GM12872 (cell line): ENCODE measurements at regions not wholly inside any gene's neighbourhood (a gene's known extent, or its start where the extent isn't known, plus 50 kb on each side); places are given as distances from the start of the nearest gene placed in this dataset.

ENCODE experiments used
- TF ChIP-seq, protein P1 (sequence below): IDR thresholded peaks from 3 replicates; pipeline ENCODE4 v1.5.1; 2011; ENCODE audit warnings: low read depth, mild to moderate bottlenecking, low read length, moderate library complexity; ENCODE audit not compliant: insufficient read depth

DNA sequence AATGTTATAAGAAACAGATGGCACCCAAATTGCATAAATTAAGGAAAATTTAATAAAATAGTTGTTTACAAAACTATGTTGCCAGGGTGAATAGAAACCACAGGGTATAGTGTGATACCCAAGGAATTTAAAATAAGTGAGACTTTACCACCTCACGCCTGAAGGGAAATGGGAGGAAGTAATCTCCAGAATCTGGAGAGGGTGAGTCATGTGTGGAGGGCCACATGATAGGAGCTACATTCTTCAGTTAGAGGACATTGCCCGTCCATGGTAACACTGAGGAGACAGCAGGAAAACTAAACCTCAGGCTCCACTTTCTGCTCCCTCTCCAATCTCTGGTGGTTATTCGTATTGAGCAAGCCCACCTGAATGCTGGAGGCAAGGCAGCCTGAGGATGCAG, 97.2 kb upstream of the NXPH2 start:
- TF ChIP-seq, protein P1, sequence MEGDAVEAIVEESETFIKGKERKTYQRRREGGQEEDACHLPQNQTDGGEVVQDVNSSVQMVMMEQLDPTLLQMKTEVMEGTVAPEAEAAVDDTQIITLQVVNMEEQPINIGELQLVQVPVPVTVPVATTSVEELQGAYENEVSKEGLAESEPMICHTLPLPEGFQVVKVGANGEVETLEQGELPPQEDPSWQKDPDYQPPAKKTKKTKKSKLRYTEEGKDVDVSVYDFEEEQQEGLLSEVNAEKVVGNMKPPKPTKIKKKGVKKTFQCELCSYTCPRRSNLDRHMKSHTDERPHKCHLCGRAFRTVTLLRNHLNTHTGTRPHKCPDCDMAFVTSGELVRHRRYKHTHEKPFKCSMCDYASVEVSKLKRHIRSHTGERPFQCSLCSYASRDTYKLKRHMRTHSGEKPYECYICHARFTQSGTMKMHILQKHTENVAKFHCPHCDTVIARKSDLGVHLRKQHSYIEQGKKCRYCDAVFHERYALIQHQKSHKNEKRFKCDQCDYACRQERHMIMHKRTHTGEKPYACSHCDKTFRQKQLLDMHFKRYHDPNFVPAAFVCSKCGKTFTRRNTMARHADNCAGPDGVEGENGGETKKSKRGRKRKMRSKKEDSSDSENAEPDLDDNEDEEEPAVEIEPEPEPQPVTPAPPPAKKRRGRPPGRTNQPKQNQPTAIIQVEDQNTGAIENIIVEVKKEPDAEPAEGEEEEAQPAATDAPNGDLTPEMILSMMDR = no peak

DNA sequence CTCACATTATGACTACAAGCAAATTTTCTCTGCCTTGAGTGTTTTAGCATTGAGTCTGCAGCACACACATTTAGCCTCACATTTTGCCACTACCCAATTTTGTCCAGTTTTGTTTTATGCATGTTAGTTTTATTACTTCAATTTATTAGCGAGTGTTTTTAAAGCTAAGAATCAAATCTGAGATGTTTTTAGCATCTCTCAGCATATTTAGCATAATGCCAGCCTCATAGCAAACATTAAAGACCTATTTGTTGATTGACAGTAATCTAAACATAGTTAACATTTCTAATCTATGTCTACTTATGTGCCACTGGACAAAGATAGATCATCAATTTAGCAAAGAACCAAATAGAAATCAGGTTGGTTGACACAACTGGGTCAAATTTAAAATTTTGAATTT, 94.1 kb upstream of the NXPH2 start:
- TF ChIP-seq, protein P1 = no peak

DNA sequence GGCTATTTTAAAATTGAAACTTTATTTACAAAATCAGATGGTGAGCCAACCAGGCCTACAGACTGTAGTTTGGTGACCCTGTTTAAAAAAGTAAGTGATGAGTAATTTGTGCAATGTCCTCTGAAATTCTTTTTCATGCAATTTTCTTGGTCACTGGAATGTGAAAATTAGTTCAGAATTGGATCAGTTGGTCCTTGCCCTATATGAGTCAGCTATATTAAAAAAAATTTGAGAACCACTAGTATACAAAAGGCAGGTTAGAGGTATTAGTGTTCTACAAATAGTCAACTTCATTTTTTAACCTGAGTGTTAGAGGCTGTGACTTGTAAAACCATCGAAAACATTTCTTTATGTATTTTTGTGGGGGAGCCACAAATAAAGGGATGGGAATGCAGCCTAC, 91.1 kb upstream of the NXPH2 start:
- TF ChIP-seq, protein P1 = no peak

DNA sequence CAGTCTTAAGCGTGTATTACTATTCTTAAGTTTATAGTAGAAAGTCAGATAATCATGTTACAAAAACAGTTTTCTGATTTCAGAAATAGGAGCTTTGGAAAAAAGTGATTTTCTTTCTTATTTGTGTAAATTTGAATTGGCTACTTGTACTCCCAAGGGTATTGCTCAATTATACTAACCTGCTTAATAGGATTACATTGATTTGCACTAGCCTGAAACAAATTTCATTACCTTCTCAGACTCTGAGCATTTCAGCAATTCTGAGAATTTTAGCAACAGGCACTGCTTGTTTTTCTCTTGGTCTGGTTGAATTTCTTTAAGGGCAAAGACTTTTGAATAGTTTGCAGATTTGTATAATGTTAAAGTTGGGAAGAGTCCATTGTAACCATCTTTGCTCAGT, 87.2 kb upstream of the NXPH2 start:
- TF ChIP-seq, protein P1 = no peak

DNA sequence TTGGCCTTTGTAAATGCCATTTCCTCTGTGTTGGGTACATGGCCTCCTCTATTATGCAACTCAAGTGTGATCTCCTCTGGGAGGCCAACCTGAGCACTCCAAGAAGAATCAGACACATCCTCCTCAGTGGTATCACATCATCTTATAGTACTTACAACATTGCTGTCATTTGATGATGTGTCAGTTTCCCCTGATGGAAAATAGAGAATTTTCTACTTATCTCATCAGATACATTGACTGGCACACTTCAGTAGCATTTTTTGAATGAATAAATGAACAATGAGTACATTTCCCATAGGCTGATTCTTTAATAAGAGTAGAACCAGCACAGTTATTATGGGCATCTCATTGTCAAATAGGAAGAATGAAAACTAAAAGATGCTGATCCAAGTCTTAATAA, 86.6 kb upstream of the NXPH2 start:
- TF ChIP-seq, protein P1 = no peak

DNA sequence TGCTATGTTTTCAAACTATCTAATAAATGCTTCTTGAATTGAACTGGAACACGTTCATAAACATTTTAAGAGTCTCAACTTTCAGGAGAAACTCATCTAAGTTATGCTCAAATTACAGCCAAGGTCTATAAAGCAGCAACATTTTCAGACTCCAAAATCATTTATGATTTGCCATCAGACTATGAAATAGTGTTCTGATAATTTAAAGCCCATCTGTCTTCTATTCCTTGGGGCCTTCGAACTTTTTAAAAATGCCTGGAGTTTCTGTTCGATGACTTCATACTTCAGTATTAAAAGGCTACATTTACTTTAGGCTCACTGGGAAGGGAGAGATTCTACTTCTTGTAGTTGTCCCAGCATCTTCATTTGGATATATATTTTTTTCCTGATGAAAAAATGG, 73.6 kb upstream of the NXPH2 start:
- TF ChIP-seq, protein P1 = no peak

DNA sequence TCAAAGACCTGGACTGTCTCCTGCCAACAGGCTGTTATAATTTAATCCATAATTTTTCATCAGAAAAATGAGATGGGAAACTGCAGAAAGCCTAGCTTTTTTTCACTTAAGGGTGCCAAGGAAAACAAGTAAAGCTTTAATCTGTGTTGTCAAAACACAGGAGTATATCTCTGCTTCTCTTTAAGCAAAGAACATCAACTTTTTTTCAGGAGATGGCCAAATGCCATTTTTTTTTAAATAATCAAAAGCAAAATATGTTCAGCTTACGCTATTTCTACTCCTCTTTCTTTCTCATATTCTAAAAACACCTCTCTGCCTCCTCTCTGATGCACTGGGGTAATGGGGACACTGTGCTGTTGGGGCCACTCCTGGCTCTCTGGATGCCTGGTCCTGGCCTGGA, 73.1 kb upstream of the NXPH2 start:
- TF ChIP-seq, protein P1 = no peak
